ENCODE measurements at regions not wholly inside any gene's neighbourhood (a gene's known extent, or its start where the extent isn't known, plus 50 kb on each side); places are given as distances from the start of the nearest gene placed in this dataset.

- no peak for DNase-seq (ENCODE audit: low read depth)
Measured at GRCh38 chr15:95565016-95565600, 765.4 kb upstream of the NR2F2 start.

GRCh38 chr15:95565690-95566089 lies 764.8 kb upstream of the NR2F2 start:
- no peak for DNase-seq (ENCODE audit: low read depth)

GRCh38 chr15:95567686-95568085 lies 762.8 kb upstream of the NR2F2 start:
- DNase-seq (ENCODE audit: low read depth) = no peak

GRCh38 chr15:95574053-95574452 lies 756.4 kb upstream of the NR2F2 start:
- DNase-seq (ENCODE audit: low read depth) = no peak

GRCh38 chr15:95577927-95578326 lies 752.6 kb upstream of the NR2F2 start:
- no peak for DNase-seq (ENCODE audit: low read depth)

DNA sequence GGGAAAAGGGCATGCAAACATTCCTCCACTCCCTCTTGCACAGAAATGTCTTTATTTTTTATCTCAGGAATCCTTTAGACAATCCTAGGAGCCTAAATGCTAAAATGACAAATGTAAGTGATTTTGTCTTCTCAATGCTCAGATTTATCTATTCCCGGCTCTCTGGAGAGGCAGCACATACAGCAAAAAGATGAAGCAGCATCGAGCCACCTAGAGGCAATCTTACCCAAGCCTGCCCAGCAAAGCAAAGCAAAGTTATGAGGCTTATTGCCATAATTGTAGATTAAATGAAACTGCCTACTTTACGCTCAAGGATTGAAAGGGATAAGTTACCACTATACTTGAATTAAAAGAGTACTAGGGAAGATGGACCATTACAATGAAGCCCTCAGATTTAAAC lies 750.4 kb upstream of the NR2F2 start:
- DNase-seq (ENCODE audit: low read depth) = no peak

DNA sequence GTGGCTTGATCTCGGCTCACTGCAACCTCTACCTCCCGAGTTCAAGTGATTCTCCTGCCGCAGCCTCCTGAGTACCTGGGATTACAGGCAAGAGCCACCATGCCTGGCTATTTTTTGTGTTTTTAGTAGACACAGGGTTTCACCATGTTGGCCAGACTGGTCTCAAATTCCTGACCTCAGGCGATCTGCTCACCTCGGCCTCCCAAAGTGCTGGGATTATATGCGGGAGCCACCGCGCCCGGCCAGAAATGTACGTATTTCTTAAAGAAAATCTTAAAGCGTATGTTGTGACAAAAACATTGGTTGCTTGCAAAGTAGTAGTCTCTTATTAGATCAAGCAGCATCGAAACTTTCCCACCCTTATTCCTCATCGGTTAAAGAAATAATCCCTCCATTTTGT lies 748.9 kb upstream of the NR2F2 start:
- no peak for DNase-seq (ENCODE audit: low read depth)

GRCh38 chr15:95584088-95584487 lies 746.4 kb upstream of the NR2F2 start:
- DNase-seq (ENCODE audit: low read depth) = no peak

- DNase-seq (ENCODE audit: low read depth) = no peak
Measured at GRCh38 chr15:95588056-95588455, 742.4 kb upstream of the NR2F2 start.

DNA sequence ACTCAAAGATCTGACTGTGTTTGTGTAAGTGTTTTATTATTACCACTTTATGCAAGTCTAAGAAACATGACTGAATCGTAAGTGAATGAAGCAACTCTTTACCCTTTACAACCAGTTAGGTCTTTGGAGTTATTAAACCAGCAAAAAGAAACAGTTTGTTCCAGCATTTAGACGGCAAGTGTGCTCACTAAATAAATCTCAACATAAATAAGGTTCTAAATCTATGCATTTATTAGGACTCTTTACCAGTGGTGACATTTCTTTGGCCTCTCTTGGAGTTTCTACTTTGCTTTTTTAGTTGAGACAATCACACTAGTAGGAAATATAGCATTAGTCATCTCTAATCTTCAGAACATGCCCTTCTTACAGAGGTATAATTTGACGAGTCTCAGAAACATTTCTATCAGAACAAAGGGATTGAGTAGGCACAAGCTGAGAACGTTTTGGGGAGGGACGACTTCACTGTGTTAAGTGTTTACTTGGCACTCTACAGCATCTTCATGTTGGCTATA lies 739.9 kb upstream of the NR2F2 start:
- DNase-seq (ENCODE audit: low read depth) = no peak

GRCh38 chr15:95591270-95591669 lies 739.2 kb upstream of the NR2F2 start:
- DNase-seq (ENCODE audit: low read depth) = no peak

GRCh38 chr15:95591886-95592285 lies 738.6 kb upstream of the NR2F2 start:
- DNase-seq (ENCODE audit: low read depth) = no peak

DNA sequence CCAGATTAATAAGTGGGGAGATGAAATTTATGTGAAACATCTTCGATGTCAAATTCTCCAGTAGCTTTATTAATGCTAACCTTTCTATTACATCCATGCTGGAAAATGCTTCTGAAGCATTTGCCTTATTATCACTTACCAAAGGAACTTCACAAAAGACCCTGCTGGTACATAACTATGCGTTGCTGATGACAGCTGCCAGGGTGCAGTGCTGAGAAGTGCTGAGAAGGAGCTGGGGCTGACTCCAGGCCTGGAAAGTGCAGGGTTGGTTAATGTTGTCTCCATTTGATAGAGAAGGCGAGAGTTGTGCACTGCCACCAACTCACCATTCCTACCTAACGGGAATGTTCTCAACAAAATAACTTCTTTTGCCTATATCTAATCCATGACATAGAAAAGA lies 736.0 kb upstream of the NR2F2 start:
- DNase-seq (ENCODE audit: low read depth) = no peak

- no peak for DNase-seq (ENCODE audit: low read depth)
Measured at GRCh38 chr15:95595759-95596158, 734.7 kb upstream of the NR2F2 start.

DNA sequence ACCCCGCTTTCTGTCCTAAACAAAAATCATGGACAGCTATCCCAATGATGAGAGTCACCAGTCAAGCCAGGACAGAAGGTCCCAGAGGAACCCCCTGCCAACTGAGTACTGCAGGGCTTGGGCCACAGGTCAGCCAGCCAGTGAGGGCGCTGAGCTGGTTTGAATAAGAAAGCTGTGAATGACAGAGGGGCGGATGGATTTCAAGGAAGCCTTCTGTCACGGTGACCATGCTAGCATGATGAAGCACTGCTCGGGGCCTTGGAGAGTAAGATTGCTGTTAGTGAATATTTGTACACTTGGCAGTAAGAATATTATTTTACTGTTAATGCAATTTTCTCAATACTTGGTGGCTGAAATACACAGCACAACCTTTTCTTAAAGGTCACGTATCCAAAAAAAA lies 734.0 kb upstream of the NR2F2 start:
- no peak for DNase-seq (ENCODE audit: low read depth)

DNA sequence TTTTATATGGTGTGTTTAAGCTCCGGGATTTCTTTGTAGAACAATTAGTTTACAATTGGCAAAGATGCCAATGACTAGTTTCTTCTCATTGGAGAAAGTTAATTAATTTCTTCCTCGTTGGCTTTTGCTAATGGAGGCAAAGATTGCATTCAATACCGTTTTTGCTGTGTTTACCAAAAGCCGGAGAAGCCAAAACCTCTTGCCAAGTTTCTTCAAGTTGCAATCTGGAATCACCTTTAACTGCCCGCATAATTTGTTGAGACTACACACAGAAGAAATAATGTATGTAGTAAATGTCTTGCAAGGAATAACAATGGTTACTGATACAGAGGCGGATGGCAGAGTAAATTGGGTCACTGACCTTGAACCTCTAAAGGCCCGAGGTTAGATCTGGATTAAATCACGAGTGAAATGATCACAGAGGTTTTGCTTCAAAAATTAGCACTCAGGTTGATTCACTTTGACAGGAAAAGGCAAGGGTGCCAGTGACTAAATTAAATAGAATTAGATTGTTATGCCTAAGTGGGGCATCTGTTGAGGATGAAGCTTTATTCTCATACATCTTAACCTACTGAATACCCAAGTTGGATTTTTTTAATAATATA lies 732.1 kb upstream of the NR2F2 start:
- DNase-seq (ENCODE audit: low read depth) = no peak

- no peak for DNase-seq (ENCODE audit: low read depth)
Measured at GRCh38 chr15:95600367-95600766, 730.1 kb upstream of the NR2F2 start.

DNA sequence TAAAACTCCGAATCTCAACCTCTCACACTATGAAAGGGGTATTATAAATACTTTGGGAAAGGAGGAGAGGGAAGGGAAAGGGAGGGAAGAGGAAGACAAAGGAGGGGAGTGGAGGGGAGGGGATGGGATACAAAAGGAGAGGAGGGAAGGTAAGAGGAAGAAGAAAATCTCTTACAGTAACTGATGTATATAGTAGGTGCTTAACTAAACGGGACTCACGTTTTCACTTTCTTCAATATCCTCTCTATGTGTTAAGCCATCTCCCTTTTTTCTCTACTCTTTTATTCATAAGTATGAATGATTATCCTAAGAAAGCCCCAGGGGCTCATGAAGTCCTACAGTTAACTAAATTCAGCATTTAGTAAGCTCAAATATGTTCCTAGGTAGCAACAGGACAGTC lies 729.6 kb upstream of the NR2F2 start:
- no peak for DNase-seq (ENCODE audit: low read depth)

DNA sequence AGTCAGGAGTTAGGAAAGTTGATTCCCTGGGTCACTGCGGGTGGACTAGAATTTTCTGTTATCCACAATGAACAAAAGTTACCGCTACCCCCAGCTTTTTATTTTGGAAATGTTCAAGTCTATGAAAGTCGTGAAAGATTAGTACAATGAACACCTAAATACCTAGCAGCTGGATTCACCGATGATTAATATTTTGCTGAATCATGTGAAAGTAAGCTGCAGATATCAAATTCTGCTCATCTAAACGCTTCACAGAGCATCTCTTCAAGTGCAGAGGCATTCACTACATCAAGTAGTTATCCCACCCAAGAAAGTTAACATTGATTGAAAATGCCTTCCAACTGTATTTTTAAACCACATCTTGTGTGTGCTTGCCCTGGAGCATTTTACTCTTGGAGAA lies 729.0 kb upstream of the NR2F2 start:
- no peak for DNase-seq (ENCODE audit: low read depth)

DNA sequence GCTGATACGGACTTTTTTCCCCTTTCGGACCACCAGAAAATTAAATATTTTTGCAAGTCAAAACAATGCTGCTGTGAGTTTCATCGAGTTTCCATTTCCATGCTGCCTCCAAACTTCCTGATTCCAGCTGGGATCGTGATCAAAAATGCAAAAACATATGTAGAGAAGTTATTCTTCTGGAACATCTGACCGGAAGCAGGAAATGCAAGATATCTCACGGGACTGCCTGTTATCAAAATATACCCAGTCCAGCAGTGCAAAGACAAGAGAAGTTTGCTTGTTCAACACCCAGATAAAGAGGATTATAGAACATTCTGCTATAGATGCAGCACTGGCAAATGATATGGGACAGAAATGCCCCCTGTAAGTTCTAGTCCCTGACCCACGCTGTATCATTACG lies 726.7 kb upstream of the NR2F2 start:
- no peak for DNase-seq (ENCODE audit: low read depth)

DNA sequence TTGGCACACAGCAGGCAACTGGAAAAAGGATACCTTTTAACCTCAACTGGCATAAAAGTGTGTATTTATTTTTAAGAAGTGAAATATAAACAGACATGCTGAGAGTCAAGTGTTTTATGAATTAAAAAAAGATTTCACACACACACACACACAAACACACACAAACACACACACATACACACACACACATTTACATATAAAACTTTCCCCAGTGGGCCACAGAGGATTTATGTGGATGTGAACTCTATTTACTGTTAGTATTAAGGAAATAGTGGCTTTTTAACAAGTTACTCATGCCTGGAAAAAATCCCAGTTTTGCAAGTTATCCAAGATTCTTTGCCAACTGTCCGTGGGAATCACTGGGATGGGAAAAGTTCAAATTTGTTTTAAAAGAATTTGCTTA lies 725.9 kb upstream of the NR2F2 start:
- DNase-seq (ENCODE audit: low read depth) = no peak

DNA sequence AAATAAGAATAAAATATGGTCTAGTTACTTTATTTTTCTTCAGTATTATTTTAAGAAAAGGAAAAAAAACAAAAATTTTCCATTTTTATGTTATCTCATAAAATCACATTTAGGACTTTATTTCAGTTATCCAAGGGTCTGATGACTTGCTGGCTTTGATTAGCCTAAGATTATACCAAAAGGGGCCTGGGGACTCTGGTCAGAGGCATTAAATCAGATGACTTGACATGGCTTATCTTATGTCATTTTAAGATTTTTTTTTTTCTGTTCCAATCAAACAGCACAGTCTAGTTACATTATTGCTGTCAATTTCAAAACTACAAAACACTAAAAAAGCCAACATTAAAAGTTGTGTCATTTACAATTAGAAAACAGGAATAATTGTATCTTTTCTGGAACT lies 725.4 kb upstream of the NR2F2 start:
- DNase-seq (ENCODE audit: low read depth) = no peak

DNA sequence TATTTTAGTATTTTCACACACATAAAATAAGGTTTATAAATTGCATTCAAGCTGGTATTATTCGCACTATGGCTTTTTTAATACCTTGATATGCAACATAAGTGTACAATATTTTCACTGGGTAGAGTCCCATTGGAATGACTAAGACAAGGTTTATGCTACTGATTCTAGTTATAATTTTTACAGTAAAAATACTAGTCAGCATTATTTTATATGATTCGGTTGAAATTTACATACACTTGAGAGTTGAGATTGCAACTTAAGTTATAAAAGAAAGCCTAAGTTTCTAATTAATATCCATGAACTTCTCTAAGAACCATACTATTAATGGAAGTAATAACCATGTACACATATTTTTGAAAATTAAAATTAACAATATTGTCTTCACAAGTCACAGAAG lies 723.9 kb upstream of the NR2F2 start:
- no peak for DNase-seq (ENCODE audit: low read depth)

DNA sequence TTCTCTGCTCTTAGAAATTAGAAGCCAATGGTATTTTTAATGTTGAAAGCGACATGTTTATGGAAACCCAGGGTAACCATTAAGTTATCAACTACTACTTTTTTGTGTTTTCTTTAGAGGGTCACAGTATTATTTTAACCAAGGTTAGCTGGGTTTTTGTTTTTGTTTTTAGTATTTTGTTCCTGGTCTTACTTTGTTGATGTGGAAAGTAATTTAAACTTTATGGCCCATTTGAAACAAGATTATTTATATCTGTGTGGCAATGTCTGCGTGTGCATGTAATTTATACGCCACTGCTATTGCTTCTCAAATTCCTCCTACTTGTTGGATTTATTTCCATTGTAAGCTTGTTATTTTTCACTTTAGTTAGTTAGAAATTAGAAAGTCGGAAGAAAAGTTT lies 722.1 kb upstream of the NR2F2 start:
- DNase-seq (ENCODE audit: low read depth) = no peak
